Endodermal cell (in vitro differentiated cells): ENCODE measurements at regions not wholly inside any gene's neighbourhood (a gene's known extent, or its start where the extent isn't known, plus 50 kb on each side); places are given as distances from the start of the nearest gene placed in this dataset.

ENCODE experiments used
- DNase-seq: peaks from one replicate; pipeline ENCODE4 v3.0.0-alpha.2; 2017
- H3K27ac ChIP-seq: 2 replicates; pipeline ENCODE4 v1.5.1; 2013; ENCODE audit warnings: mild to moderate bottlenecking, low read depth, low read length, moderate library complexity
- H3K27me3 ChIP-seq: 2 replicates; pipeline ENCODE4 v1.6.1; 2013; ENCODE audit warnings: mild to moderate bottlenecking, low read length, moderate library complexity; ENCODE audit not compliant: insufficient read depth, control insufficient read depth, poor library complexity, severe bottlenecking
- H3K36me3 ChIP-seq: 2 replicates; pipeline ENCODE4 v1.7.0; 2013; ENCODE audit warnings: mild to moderate bottlenecking, low read length, moderate library complexity; ENCODE audit not compliant: control insufficient read depth, insufficient read depth
- H3K4me1 ChIP-seq: one replicate; pipeline ENCODE4 v1.7.0; 2013; ENCODE audit warnings: low read length; ENCODE audit not compliant: control insufficient read depth, insufficient read depth
- H3K4me3 ChIP-seq: 2 replicates; pipeline ENCODE4 v1.5.1; 2013; ENCODE audit warnings: mild to moderate bottlenecking, low read length, moderate library complexity
- H3K9ac ChIP-seq: 2 replicates; pipeline ENCODE4 v1.6.1; 2013; ENCODE audit warnings: mild to moderate bottlenecking, low read length, moderate library complexity; ENCODE audit not compliant: poor library complexity, severe bottlenecking; ENCODE audit errors: extremely low read depth
- H3K9me3 ChIP-seq: 2 replicates; pipeline ENCODE4 v1.6.1; 2013; ENCODE audit warnings: mild to moderate bottlenecking, low read length, moderate library complexity; ENCODE audit not compliant: control insufficient read depth
- H3K27ac Mint-ChIP-seq: 2 replicates; pipeline ENCODE4 v1.8.0; 2020; ENCODE audit warnings: mixed read lengths
- H3K27me3 Mint-ChIP-seq: 2 replicates; pipeline ENCODE4 v1.8.0; 2021; ENCODE audit warnings: mild to moderate bottlenecking, mixed read lengths; ENCODE audit not compliant: insufficient read depth
- H3K36me3 Mint-ChIP-seq: 2 replicates; pipeline ENCODE4 v1.8.0; 2020; ENCODE audit warnings: low read depth, mixed read lengths
- H3K4me1 Mint-ChIP-seq: 2 replicates; pipeline ENCODE4 v1.8.0; 2020; ENCODE audit warnings: mixed read lengths
- H3K4me3 Mint-ChIP-seq: 2 replicates; pipeline ENCODE4 v1.8.0; 2020; ENCODE audit warnings: mild to moderate bottlenecking, moderate library complexity, mixed read lengths
- H3K9me3 Mint-ChIP-seq: 2 replicates; pipeline ENCODE4 v1.8.0; 2020; ENCODE audit warnings: mild to moderate bottlenecking, mixed read lengths
- CTCF ChIP-seq: fragments of 200-600 bp; sonication (generic); conservative IDR thresholded peaks from 2 replicates; pipeline ENCODE4 v1.5.0; 2021; ENCODE audit warnings: antibody characterized with exemption, mild to moderate bottlenecking
- WGBS, 2 experiments: methylation state at CpG; one replicate each; pipeline versions ENCODE4 v1.1.5 to v1.1.7; 2013; ENCODE audit warnings: missing lambda C conversion rate in 2 of 2, mixed read lengths in 1 of 2; ENCODE audit not compliant: insufficient coverage in 1 of 2, insufficient read length in 1 of 2; 5-methylcytosine and 5-hydroxymethylcytosine counted together

- no peaks in the 10 kb centered on the region for H3K27me3 ChIP-seq
- H3K4me3 ChIP-seq: no peak overlapping the region
- no peaks in the 10 kb centered on the region for H3K27me3 Mint-ChIP-seq
- H3K9ac ChIP-seq: no peak overlapping the region
- H3K27ac ChIP-seq: no peak overlapping the region
- H3K4me3 Mint-ChIP-seq: no peak overlapping the region
- H3K4me1 ChIP-seq: no peaks in the 10 kb centered on the region
- no peaks in the 10 kb centered on the region for H3K36me3 ChIP-seq
- H3K36me3 Mint-ChIP-seq: no peaks in the 10 kb centered on the region
- WGBS, 2 experiments: 91 to 96% methylated on average over 16 to 24 of the region's 24 CpGs
- no peaks in the 10 kb centered on the region for H3K9me3 Mint-ChIP-seq
- no peaks in the 10 kb centered on the region for H3K9me3 ChIP-seq
- no peak for DNase-seq
- TF ChIP-seq CTCF: no peak
- peaks cover 17% of the 10 kb centered on the region for H3K4me1 Mint-ChIP-seq
- H3K27ac Mint-ChIP-seq: no peak overlapping the region
Measured at GRCh38 chr6:170227996-170228945, 62.6 kb downstream of the DLL1 start.

GRCh38 chr6:170227521-170227983, 63.3 kb downstream of the DLL1 start:
- no peaks in the 10 kb centered on the region for H3K36me3 Mint-ChIP-seq
- no peak for DNase-seq
- H3K27ac Mint-ChIP-seq: no peak overlapping the region
- H3K9me3 Mint-ChIP-seq: no peaks in the 10 kb centered on the region
- H3K27me3 Mint-ChIP-seq: no peaks in the 10 kb centered on the region
- no peaks in the 10 kb centered on the region for H3K36me3 ChIP-seq
- no peaks in the 10 kb centered on the region for H3K4me1 ChIP-seq
- H3K27me3 ChIP-seq: no peaks in the 10 kb centered on the region
- WGBS, 2 experiments: 93 to 98% methylated on average over 10 to 14 of the region's 14 CpGs
- H3K9ac ChIP-seq: no peak overlapping the region
- no peak for TF ChIP-seq CTCF
- no peak overlapping the region for H3K4me3 Mint-ChIP-seq
- no peak overlapping the region for H3K4me3 ChIP-seq
- no peaks in the 10 kb centered on the region for H3K9me3 ChIP-seq
- H3K4me1 Mint-ChIP-seq: peaks cover 17% of the 10 kb centered on the region
- H3K27ac ChIP-seq: no peak overlapping the region

- Histone ChIP-seq H3K4me3 (no peak overlapping the region), H3K4me1 (no peaks in the 10 kb centered on the region), H3K36me3 (no peaks in the 10 kb centered on the region), H3K9ac (no peak overlapping the region), H3K9me3 (no peaks in the 10 kb centered on the region), H3K27me3 (no peaks in the 10 kb centered on the region), H3K27ac (no peak overlapping the region)
- Mint-ChIP-seq H3K4me3 (no peak overlapping the region), H3K36me3 (no peaks in the 10 kb centered on the region), H3K9me3 (no peaks in the 10 kb centered on the region), H3K4me1 (peaks cover 12% of the 10 kb centered on the region), H3K27ac (no peak overlapping the region), H3K27me3 (no peaks in the 10 kb centered on the region)
- 86 to 87% methylated on average over 6 to 9 of the region's 9 CpGs for WGBS, 2 experiments
- TF ChIP-seq CTCF: no peak
- no peak for DNase-seq
Measured at GRCh38 chr6:170226647-170227046, 64.2 kb downstream of the DLL1 start.
